PC-3 (cell line): ENCODE measurements at regions not wholly inside any gene's neighbourhood (a gene's known extent, or its start where the extent isn't known, plus 50 kb on each side); places are given as distances from the start of the nearest gene placed in this dataset.

Source experiments
- CTCF ChIP-seq: fragments of 300-600 bp; sonication (generic); conservative IDR thresholded peaks from 2 replicates; pipeline ENCODE4 v1.5.1; 2017; ENCODE audit warnings: antibody characterized with exemption, low read depth, mild to moderate bottlenecking, low read length
- EZH2phosphoT487 ChIP-seq: fragments of 300-600 bp; sonication (generic); IDR thresholded peaks from 2 replicates; pipeline ENCODE4 v1.6.1; 2018; ENCODE audit warnings: mild to moderate bottlenecking, antibody characterized with exemption, low read length, borderline replicate concordance

DNA sequence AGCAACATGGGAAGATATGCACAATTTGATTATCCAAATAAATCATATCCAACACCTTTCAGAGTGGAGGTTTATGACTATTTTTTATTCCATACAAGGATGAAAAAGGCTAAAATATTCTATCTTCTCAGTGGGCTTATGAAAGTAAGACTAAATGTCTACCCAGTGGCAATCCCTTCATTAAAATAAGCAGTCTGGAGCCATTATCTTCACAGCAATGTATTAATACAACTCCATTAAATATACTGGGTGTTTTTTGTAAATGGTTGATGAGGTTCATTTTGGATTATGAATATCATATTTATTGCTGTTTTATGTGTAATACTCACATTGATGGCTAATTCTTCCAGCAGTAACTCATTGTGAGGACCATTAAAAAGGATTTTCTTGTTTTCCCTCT, 352.7 kb upstream of the SOX11 start:
- no peak for TF ChIP-seq CTCF
- TF ChIP-seq EZH2phosphoT487: no peak
